ENCODE measurements at regions not wholly inside any gene's neighbourhood (a gene's known extent, or its start where the extent isn't known, plus 50 kb on each side); places are given as distances from the start of the nearest gene placed in this dataset.

DNA sequence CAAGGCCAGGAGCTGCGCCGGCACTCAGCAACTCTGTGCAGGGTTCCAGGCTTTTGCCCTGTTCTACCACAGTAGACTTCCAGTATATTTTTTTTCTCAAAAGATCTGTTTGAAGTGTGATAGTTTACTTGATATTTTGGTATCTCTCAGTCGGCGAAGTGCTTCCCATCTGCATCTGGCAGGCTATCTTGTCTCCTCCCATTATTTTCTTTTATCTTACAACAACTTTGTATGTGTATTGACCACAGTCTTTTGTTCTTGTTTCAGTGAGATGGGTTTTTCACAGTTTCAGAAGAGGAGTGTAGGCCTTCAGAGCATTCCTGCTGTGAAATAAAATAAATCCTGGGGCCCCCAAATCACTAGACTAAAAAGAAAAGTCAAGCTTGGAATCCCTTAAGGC is 292.9 kb downstream of the PTGER3 start:
- H3K36me3 ChIP-seq, result no peaks in the 10 kb centered on the region
- TF ChIP-seq, protein P1, sequence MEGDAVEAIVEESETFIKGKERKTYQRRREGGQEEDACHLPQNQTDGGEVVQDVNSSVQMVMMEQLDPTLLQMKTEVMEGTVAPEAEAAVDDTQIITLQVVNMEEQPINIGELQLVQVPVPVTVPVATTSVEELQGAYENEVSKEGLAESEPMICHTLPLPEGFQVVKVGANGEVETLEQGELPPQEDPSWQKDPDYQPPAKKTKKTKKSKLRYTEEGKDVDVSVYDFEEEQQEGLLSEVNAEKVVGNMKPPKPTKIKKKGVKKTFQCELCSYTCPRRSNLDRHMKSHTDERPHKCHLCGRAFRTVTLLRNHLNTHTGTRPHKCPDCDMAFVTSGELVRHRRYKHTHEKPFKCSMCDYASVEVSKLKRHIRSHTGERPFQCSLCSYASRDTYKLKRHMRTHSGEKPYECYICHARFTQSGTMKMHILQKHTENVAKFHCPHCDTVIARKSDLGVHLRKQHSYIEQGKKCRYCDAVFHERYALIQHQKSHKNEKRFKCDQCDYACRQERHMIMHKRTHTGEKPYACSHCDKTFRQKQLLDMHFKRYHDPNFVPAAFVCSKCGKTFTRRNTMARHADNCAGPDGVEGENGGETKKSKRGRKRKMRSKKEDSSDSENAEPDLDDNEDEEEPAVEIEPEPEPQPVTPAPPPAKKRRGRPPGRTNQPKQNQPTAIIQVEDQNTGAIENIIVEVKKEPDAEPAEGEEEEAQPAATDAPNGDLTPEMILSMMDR (IDR thresholded peaks at IDR 0.05; ENCODE audit: low read depth, low read length), result no peak
- H3K27ac ChIP-seq, result no peak overlapping the region
- H3K4me3 ChIP-seq (ENCODE audit: low read depth, low read length), result no peak overlapping the region
- H3K27me3 ChIP-seq (ENCODE audit: insufficient read depth, low read depth, severe bottlenecking), result no peaks in the 10 kb centered on the region
- no peaks in the 10 kb centered on the region for H3K9me3 ChIP-seq (ENCODE audit: severe bottlenecking)
- no peak for DNase-seq

DNA sequence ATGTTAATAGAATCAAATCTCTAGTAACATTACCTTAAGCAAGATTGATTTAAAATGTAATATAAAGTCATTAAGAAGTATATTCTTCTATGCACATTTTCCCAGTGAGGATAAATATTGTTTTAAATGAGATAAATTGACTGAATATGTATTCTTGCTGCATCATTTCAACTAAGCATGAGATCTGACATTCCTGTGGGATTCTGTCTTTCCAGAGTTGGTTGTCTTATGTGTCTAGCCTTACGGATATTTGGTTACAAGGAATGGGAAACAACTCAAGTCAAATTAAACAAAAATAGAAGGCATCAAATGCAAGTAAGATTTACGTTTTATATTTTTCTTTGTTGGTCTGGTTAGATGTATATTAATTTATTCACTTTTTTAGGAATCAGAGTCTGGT is 287.5 kb downstream of the PTGER3 start:
- no peak overlapping the region for H3K27ac ChIP-seq
- no peak for DNase-seq
- TF ChIP-seq, protein P1 (IDR thresholded peaks at IDR 0.05; ENCODE audit: low read depth, low read length), result no peak
- H3K27me3 ChIP-seq (ENCODE audit: insufficient read depth, low read depth, severe bottlenecking), result no peaks in the 10 kb centered on the region
- H3K4me3 ChIP-seq (ENCODE audit: low read depth, low read length), result no peak overlapping the region
- H3K9me3 ChIP-seq (ENCODE audit: severe bottlenecking), result no peaks in the 10 kb centered on the region
- no peaks in the 10 kb centered on the region for H3K36me3 ChIP-seq

DNA sequence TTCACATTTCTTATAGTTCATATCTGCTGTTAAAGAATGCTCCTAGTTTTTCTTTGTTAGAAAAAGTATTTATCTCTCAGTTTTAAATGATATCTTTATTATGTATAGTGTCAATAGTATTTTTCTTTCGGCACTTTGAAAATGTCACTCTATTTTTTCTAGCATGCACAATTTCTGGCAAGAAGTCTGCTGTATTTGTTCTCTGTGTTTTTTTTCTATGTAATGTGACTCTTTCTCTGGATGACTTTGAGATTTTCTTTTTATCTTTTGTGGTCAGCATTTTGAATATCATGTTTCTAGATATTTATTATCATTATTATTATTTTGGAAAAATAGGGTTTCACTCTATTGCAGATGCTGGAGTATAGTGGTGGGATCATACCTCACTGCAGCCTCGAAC is 285.2 kb downstream of the PTGER3 start:
- Histone ChIP-seq H3K4me3 (ENCODE audit: low read depth, low read length) (no peak overlapping the region), H3K27me3 (ENCODE audit: insufficient read depth, low read depth, severe bottlenecking) (no peaks in the 10 kb centered on the region), H3K9me3 (ENCODE audit: severe bottlenecking) (no peaks in the 10 kb centered on the region), H3K27ac (no peak overlapping the region), H3K36me3 (no peaks in the 10 kb centered on the region)
- TF ChIP-seq, protein P1 (IDR thresholded peaks at IDR 0.05; ENCODE audit: low read depth, low read length), result no peak
- no peak for DNase-seq

DNA sequence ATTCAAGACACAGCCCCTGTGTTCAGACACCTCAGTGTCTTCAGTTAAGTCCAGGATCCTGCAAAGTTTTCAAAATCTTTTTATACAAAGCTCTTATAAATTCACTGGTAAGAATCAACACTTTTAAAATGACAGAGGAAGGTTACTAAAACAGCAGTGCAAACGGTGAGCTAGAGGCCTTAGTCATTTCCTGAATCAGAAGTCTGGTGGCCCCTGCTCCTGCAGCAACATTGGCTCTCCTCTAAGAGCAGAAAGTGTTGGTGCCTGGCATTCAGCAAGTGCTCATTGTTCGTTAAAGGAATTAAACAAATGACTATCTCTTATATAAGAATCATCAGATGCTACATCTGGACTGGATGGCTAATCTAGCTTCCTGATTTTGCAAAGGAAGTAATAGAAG is 282.9 kb downstream of the PTGER3 start:
- Histone ChIP-seq H3K9me3 (ENCODE audit: severe bottlenecking) (no peaks in the 10 kb centered on the region), H3K27ac (no peak overlapping the region), H3K36me3 (no peaks in the 10 kb centered on the region), H3K4me3 (ENCODE audit: low read depth, low read length) (no peak overlapping the region), H3K27me3 (ENCODE audit: insufficient read depth, low read depth, severe bottlenecking) (no peaks in the 10 kb centered on the region)
- TF ChIP-seq, protein P1 (IDR thresholded peaks at IDR 0.05; ENCODE audit: low read depth, low read length), result no peak
- no peak for DNase-seq

DNA sequence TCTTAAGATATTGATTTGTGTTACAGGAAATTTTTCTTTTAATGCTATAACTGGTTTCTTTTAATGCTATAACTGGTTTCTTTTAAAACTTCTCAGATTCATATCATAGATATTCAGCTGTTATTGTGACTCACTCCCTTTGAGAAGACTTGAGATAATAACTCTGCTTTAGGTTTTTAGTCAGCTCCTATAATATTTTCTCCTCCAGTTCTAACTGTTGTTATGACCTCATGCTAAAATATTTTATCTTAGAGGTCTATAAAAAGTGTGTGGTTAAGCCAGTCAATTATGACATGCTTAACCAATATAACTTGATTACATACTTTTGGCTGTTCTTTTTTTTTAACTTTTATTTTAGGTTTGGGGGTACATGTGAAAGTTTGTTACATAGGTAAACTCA is 280.2 kb downstream of the PTGER3 start:
- TF ChIP-seq, protein P1 (IDR thresholded peaks at IDR 0.05; ENCODE audit: low read depth, low read length), result no peak
- Histone ChIP-seq H3K27ac (no peak overlapping the region), H3K4me3 (ENCODE audit: low read depth, low read length) (no peak overlapping the region), H3K36me3 (no peaks in the 10 kb centered on the region), H3K9me3 (ENCODE audit: severe bottlenecking) (no peaks in the 10 kb centered on the region), H3K27me3 (ENCODE audit: insufficient read depth, low read depth, severe bottlenecking) (no peaks in the 10 kb centered on the region)
- DNase-seq, result no peak

DNA sequence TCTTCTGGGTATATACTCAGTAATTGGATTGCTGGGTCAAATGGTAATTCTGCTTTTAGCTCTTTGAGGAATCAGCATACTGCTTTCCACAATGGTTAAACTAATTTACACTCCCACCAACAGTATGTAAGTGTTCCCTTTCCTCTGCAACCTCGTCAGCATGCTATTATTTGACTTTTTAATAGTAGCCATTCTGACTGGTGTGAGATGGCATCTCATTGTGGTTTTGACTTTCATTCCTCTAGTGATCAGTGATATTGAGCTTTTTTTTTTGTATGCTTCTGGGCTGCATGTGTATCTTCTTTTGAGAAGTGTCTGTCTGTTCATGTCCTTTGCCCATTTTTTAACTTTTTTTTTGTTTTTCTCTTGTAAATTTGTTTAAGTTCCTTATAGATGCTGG is 279.4 kb downstream of the PTGER3 start:
- TF ChIP-seq, protein P1 (IDR thresholded peaks at IDR 0.05; ENCODE audit: low read depth, low read length), result no peak
- Histone ChIP-seq H3K36me3 (no peaks in the 10 kb centered on the region), H3K9me3 (ENCODE audit: severe bottlenecking) (no peaks in the 10 kb centered on the region), H3K27me3 (ENCODE audit: insufficient read depth, low read depth, severe bottlenecking) (no peaks in the 10 kb centered on the region), H3K27ac (no peak overlapping the region), H3K4me3 (ENCODE audit: low read depth, low read length) (no peak overlapping the region)
- no peak for DNase-seq
